GM19455 (cell line): ENCODE measurements at regions not wholly inside any gene's neighbourhood (a gene's known extent, or its start where the extent isn't known, plus 50 kb on each side); places are given as distances from the start of the nearest gene placed in this dataset.
"Not testable (repeated sequence)": the region's sequence is repeated elsewhere in the genome, so short reads cannot be mapped to it uniquely, and the experiment has no call there.

Source experiments
- ATAC-seq: cut with Tn5 transposase; IDR thresholded peaks from one replicate; pipeline ENCODE4 v1.9.1; 2021; ENCODE audit not compliant: unreplicated experiment

DNA sequence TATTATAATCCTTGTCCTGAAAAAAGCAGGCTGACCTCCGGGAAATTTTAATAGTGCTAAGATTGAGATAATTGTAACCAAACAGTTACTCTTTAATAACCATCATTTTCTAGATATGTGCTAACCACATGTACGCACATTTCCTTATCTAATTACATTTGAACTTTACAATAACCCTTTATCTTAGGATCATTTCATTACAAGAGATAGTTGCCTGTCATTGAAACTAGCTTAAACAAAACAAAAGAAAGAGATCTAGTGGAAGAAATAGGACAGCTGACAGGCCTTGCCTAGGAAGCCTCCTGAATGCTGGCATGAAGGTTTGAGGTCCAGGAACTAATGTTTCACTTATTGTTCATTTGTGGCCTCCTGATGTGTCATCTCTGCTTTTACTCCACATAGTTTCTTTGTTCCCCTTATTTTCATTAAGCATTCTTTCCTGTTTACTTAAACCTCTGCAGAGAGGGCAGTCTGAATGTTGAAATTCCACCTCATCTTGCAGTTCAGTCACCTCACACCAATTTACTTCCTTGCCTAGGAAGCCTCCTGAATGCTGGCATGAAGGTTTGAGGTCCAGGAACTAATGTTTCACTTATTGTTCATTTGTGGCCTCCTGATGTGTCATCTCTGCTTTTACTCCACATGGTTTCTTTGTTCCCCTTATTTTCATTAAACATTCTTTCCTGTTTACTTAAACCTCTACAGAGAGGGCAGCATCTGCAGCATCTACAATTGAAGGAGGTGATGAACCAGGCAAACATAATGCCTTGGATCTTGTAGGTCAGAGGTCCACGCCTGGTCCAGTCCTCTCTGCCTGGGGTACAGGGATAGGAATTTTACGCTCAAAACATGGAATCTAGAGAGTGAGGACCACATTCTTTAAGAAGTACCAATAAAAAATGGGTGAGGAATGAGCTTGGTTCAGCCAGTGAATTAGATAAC lies 247.5 kb downstream of the SPATA31A6 start:
- ATAC-seq = not testable (repeated sequence)

DNA sequence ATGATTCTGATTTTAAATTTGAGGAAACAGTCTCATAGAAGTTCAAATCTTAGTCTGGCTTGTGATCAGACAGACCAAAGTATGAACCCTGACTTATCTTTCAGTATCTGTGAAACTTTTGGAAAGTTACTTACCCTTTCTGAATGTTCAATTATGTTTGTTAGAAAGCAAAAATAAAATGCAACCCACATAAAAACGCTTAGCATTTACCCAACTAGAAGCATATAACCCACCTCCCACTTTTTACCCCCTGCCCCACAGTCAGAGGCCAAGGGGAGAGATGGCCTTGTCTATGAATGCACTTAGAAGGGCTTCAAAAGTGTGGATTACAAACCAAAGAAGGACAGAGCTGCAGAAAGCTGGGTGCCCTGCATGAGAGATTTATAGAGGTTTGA lies 248.2 kb downstream of the SPATA31A6 start:
- ATAC-seq = not testable (repeated sequence)

DNA sequence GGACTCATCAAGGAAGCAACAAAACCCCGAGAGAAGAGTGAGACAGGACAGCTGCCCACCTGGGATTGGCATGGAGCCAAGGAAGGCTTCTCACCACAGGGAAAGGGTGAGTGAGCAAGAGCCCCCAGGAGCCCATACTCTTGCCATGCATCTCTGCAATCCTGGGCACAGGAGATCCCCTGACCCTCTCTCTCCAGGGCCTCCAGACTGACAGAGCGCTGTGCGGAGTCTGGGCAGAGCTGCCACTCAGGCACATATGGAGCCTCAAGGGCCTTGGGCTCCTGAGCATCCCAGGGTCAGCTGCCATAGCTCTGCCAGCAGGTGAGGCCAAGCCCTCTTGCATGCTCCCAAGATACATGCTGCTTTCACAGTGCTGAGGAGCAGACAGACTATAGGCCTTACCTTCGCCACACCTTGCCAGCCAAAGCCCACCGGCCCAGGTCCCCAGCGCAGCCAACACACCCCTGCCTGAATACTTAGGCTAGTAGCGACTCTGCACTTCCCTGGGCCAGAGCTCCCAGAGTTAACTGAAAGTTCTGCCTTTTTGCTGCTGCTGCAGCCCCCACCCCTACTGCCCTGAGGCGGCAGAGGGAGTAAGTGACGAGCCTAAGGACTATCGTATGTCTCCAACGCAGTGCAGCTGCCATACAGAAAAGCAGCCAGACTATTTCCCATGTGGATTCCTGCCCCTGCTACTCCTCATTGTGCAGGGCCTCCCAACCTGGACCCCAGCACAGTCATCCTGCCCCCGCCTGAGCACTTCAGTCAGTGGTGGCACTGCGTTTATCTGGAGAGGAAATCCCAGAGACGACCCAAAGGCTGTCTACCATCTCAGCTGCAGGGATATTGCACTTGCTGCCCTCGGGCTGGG lies 251.6 kb downstream of the SPATA31A6 start:
- not testable (repeated sequence) for ATAC-seq

- ATAC-seq = not testable (repeated sequence)
These were observed 252.4 kb downstream of the SPATA31A6 start for GRCh38 chr9:42435715-42436342.

GRCh38 chr9:42437057-42437759 lies 253.7 kb downstream of the SPATA31A6 start:
- ATAC-seq = peak; percentile 76

DNA sequence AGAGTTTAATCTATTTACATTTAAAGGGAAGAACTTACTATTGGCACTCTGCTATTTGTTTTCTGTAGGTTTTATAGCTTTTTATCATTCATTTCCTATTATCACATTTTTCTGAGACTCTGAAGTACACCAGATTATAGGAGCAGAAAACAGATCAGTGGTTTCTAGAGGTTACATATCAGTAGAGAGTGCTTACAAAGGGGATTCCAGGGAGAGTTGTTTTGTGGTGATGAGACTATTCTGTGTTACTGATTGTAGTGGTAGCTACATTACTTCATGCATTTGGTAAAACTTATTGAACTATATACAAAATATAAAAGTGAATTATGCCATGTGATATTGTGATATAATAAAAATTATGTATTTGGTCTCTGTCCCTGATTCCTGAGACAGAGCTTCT lies 259.2 kb downstream of the SPATA31A6 start:
- ATAC-seq = not testable (repeated sequence)

DNA sequence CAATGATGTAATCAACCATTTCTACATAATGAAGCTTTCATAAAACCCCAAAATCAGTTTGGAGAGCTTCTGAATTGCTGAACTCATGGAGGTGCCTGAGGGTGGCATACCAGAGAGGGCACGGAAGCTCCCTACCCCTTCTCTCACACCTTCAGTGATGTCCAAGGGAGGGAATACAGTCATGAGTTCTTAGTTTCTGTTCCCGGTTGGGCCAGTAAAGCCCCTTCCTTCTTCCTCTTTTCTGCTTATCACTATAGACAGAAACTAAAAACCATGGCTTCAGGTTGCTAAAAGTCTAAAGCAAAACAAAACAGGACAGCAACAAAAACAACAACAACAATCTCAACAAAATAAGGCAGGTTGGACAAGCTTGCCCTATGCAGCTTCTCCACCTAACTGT lies 260.0 kb downstream of the SPATA31A6 start:
- ATAC-seq = not testable (repeated sequence)

DNA sequence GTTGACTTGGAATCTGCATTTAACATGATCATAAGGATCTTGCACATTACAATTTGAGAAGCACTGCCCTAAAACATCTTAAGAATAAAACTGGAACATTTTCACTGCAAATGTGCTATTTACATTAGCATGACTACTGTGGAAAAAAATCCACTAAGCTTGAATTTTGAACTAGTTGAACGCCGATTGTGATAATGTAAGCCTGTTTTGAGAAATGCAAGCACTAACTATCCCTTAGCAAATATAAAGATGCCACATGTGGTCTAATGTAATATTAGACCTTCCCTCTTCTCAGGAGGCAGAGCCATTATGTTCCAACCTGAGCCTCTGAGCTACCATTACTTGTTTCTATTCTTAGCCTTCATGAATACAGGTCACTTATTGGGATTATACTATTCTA lies 278.0 kb downstream of the SPATA31A6 start:
- not testable (repeated sequence) for ATAC-seq

DNA sequence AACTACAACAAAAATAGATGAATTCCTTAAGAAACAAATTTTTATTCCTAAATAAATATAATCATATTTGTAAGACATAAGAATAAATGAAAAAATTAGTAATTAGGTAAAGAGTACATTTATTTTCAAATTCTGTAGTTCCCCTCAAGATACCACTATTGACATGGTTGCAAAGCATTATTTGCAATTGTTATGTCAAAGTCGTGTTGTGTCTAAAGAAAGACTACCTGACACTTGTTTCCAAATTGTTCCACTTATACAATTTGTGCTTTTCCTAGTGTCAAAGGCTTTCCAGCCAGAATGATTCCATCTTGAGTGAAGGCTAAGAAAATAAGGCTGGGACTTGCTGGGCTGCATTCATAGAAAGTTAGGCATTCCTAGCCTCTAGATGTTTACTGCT lies 278.4 kb downstream of the SPATA31A6 start:
- not testable (repeated sequence) for ATAC-seq

- ATAC-seq = not testable (repeated sequence)
These were observed 280.5 kb downstream of the SPATA31A6 start for GRCh38 chr9:42463981-42464380.

DNA sequence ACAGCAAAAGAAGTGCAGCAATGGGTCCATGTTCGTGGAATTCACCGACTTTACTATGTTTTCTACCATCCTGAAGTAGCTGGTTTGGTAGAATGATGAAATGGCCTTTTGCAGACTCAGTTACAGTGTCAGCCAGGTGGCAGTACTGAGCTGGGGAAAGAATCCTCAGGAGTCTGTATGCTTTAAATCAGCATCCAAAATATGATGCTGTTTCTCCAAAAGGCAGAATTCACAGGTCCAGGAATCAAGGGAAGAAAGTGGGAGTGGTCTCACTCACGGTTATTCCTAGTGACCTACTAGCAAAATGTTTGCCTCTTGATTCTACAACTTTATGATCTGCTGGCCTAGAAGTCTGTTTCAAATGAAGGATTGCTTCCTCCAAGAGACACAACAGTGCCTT lies 287.1 kb downstream of the SPATA31A6 start:
- not testable (repeated sequence) for ATAC-seq

GRCh38 chr9:42490989-42491388 lies 307.5 kb downstream of the SPATA31A6 start:
- not testable (repeated sequence) for ATAC-seq

DNA sequence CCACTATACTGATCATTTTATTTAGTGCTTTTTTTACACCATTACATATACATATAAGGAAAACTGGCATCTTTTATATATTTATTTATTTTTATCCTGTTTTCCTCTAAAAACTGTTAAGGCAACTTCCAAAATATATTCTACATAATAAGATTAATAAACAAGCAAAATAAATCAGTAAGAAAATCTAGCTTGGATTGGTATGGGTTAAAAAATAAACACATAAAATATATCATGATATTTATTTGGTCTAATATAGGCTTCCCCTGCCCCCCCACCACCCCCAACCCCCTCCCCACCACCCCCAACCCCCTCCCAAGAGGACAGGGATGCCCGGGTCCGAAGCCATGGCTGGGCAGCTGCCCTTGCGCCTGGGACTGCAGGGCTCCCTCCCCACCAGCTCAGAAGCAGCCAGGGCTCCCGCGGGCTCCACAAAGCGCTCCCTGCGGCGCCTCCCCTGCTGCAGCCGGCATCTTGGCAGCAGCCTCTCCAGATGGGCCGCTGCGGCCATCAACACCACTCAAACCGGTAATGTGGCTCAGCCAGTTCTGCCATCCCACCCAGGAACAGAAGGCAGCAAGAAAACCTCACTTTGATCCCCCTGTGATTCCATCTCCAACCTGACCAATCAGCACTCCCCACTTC lies 319.3 kb downstream of the SPATA31A6 start:
- ATAC-seq = not testable (repeated sequence)

DNA sequence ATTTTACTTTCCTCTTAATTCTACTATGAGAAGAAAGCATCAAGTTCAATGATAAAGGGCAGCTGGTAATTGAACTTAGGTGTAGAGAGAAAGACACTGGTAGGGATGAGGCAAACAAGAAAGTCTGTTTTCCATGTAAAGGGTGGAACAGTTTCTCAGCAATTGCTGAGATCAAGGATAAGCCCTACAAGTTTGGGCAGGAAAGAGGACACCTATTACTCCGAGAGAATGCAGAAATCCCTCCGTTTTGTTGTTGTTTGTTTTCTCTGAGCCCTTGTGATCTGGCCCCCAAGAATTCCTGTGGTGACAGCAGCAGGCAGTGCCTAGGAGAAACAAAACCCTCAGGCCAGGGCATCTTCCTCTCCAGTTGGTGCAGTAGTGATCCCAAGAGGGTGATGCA lies 324.7 kb downstream of the SPATA31A6 start:
- not testable (repeated sequence) for ATAC-seq

DNA sequence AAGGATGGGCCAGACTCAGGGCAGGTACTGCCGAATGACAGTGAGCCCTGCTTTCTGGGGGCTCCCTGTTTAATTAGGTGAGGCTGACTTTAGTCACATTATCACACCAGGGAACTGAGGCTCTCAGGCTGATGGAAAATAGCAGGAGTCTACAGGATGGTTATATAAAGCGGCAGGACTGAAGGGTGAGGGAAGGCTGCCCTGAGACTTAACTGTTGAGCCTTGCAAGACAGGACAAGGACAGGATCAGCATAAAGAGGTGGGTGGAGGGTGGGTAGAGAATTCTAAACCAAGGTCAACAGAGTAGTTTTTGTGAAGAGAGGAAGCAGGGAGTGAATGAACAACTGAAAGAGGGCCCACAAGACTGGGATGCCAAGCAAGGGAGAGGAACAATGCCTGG lies 330.1 kb downstream of the SPATA31A6 start:
- not testable (repeated sequence) for ATAC-seq

DNA sequence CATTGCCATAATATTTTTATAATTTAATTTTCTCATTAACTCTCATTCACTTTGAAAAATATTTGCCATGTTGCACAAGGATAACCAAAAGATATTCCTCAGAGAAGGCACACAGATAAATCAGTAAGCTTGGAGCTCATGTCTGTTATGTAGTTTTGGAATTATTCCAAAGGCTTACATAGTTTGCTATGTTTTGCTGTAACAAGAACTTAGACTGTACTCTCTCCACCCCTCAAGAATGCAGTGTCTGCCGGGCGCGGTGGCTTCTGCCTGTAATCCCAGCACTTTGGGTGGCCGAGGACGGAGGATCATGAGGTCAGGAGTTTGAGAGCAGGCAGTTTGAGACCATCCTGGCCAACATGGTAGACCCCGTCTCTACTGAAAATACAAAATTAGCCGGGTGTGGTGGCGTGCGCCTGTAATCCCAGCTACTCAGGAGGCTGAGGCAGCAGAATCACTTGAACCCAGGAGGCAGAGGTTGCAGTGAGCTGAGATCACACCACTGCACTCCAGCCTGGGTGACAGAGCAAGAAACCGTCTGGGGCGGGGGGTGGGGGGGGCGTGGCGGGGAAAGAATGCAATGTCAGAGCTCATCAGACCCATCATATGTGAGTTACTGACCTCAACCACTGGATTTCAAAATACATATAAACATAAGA lies 351.0 kb downstream of the SPATA31A6 start:
- not testable (repeated sequence) for ATAC-seq

DNA sequence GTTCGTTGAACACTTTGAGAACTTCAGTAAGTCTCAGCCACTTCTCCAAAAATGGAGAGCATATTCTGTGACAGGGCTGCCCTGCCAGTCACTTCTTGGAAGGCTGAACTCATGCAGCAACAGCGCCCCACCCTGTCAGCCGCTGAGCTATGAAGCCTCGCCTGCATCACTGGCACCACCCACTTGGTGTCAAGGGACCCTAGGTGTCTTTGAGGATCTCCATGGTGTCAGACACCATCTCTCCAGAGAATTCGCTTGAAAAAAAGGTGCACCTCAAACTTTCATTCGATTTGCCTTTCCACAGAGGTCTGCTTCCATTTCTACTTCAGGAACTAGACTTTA lies 351.5 kb downstream of the SPATA31A6 start:
- not testable (repeated sequence) for ATAC-seq

GRCh38 chr9:42550789-42551357 lies 367.4 kb downstream of the SPATA31A6 start:
- not testable (repeated sequence) for ATAC-seq

DNA sequence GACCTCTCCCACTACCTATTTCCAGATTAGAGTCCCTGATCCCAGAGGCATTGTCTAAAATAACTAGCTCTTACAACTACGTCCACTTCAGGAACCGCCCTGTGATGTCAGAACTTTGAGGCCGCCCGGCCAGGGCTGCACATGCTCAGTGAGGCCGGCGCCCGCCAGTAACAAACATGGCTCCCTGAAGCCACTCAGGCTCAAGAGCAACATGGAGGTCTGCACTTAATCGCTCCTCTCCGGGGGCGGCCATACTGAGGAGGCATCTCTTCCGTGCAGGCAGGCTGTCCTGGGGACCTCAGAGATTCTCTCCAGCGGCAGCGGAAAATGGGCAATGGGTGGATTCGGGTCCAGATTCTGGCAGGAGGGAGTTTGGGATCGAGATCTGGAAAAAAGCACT lies 385.1 kb downstream of the SPATA31A6 start:
- ATAC-seq = not testable (repeated sequence)
